ENCODE measurements at regions not wholly inside any gene's neighbourhood (a gene's known extent, or its start where the extent isn't known, plus 50 kb on each side); places are given as distances from the start of the nearest gene placed in this dataset.

- TF ChIP-seq CTCF (IDR thresholded peaks at IDR 0.05) (no peak), POLR2A (IDR thresholded peaks at IDR 0.05) (no peak), EP300 (IDR thresholded peaks at IDR 0.05) (no peak)
These were observed 158.9 kb downstream of the TMX1 start for GRCh38 chr14:51398898-51399297.

All from sigmoid colon (tissue), 4 donors.